HL-60 (cell line): ENCODE measurements at regions not wholly inside any gene's neighbourhood (a gene's known extent, or its start where the extent isn't known, plus 50 kb on each side); places are given as distances from the start of the nearest gene placed in this dataset.

Experiments used
- DNase-seq, 2 experiments: peaks; one replicate each; pipeline ENCODE4 v3.0.0-alpha.2; 2010 to 2020; ENCODE audit warnings: low read depth in 1 of 2, low spot score in 1 of 2
- H3K27ac ChIP-seq: fragments of 250-450 bp; sonication (Bioruptor Pico); replicated peaks from 2 replicates; pipeline ENCODE4 v1.5.1; 2020; ENCODE audit warnings: mild to moderate bottlenecking, moderate library complexity
- H3K27me3 ChIP-seq: fragments of 250-450 bp; sonication (Bioruptor Pico); 2 replicates; pipeline ENCODE4 v1.5.1; 2021; ENCODE audit warnings: mild to moderate bottlenecking, moderate library complexity; ENCODE audit not compliant: insufficient read depth, poor library complexity, severe bottlenecking
- H3K4me3 ChIP-seq: replicated peaks from 2 replicates; pipeline ENCODE4 v1.5.1; 2011; ENCODE audit warnings: mild to moderate bottlenecking, control low read depth, low read length; ENCODE audit not compliant: insufficient read depth
- GABPA ChIP-seq: IDR thresholded peaks from 2 replicates; pipeline ENCODE4 v1.6.1; 2012; ENCODE audit warnings: low read depth
- POLR2AphosphoS5 ChIP-seq: IDR thresholded peaks from 2 replicates; pipeline ENCODE4 v1.6.1; 2012; ENCODE audit warnings: low read depth
- SPI1 ChIP-seq: IDR thresholded peaks from 2 replicates; pipeline ENCODE4 v1.6.1; 2012; ENCODE audit warnings: low read depth, mild to moderate bottlenecking, borderline replicate concordance
- TF ChIP-seq, protein P1 (sequence below): IDR thresholded peaks from one replicate; pipeline ENCODE4 v1.5.1; 2011; ENCODE audit warnings: low read length, control low read depth, inconsistent platforms; ENCODE audit not compliant: insufficient read depth
- TF ChIP-seq, protein P2 (sequence below): IDR thresholded peaks from 2 replicates; pipeline ENCODE4 v1.6.1; 2012; ENCODE audit warnings: low read depth; ENCODE audit not compliant: insufficient replicate concordance

DNA sequence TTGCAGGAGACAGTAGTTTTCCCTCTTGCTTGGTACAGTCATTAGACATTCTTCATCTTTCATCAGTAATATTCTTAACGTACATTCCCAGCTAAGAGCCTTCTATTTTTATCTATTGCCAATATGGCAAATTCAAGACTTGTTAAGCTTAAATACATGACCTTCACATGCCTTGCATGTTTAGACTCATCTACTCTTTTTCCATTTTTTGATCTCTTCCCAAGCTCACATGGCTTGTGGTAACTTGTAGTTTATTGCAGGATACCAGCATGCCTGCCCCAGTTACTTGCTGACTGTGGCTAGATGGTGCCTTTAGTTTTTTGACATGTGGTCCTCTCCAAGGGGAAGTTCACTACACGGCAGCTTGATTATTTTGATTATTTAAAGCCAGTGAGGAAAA lies 729.0 kb downstream of the SLC6A15 start:
- H3K27ac ChIP-seq, result no peak overlapping the region
- TF ChIP-seq SPI1, result no peak
- TF ChIP-seq, protein P1, sequence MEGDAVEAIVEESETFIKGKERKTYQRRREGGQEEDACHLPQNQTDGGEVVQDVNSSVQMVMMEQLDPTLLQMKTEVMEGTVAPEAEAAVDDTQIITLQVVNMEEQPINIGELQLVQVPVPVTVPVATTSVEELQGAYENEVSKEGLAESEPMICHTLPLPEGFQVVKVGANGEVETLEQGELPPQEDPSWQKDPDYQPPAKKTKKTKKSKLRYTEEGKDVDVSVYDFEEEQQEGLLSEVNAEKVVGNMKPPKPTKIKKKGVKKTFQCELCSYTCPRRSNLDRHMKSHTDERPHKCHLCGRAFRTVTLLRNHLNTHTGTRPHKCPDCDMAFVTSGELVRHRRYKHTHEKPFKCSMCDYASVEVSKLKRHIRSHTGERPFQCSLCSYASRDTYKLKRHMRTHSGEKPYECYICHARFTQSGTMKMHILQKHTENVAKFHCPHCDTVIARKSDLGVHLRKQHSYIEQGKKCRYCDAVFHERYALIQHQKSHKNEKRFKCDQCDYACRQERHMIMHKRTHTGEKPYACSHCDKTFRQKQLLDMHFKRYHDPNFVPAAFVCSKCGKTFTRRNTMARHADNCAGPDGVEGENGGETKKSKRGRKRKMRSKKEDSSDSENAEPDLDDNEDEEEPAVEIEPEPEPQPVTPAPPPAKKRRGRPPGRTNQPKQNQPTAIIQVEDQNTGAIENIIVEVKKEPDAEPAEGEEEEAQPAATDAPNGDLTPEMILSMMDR, result no peak
- TF ChIP-seq POLR2AphosphoS5, result no peak
- TF ChIP-seq, protein P2, sequence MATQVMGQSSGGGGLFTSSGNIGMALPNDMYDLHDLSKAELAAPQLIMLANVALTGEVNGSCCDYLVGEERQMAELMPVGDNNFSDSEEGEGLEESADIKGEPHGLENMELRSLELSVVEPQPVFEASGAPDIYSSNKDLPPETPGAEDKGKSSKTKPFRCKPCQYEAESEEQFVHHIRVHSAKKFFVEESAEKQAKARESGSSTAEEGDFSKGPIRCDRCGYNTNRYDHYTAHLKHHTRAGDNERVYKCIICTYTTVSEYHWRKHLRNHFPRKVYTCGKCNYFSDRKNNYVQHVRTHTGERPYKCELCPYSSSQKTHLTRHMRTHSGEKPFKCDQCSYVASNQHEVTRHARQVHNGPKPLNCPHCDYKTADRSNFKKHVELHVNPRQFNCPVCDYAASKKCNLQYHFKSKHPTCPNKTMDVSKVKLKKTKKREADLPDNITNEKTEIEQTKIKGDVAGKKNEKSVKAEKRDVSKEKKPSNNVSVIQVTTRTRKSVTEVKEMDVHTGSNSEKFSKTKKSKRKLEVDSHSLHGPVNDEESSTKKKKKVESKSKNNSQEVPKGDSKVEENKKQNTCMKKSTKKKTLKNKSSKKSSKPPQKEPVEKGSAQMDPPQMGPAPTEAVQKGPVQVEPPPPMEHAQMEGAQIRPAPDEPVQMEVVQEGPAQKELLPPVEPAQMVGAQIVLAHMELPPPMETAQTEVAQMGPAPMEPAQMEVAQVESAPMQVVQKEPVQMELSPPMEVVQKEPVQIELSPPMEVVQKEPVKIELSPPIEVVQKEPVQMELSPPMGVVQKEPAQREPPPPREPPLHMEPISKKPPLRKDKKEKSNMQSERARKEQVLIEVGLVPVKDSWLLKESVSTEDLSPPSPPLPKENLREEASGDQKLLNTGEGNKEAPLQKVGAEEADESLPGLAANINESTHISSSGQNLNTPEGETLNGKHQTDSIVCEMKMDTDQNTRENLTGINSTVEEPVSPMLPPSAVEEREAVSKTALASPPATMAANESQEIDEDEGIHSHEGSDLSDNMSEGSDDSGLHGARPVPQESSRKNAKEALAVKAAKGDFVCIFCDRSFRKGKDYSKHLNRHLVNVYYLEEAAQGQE, result no peak
- no peak for DNase-seq

DNA sequence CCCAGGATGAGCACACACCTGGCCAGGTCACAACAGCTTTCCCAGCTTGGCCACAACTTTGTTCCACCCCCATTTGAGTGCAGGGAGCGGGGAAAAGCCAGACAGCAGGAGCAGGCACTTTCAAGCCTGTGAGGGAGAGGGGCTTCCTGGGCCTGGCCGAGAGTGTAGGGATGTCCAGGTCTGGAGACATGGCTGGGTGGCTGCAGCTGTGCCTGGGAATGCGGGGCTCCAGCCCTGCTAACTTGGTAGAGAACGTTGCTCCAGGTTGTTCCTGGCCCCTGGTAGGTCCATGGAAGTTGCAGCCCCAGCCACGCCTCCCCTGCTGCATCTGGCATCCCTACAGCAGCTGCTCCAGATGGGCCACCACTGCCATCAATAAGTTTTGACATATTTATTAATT lies 738.5 kb downstream of the SLC6A15 start:
- H3K4me3 ChIP-seq, result no peak overlapping the region
- TF ChIP-seq, protein P1, result no peak
- TF ChIP-seq GABPA (no peak), SPI1 (no peak), POLR2AphosphoS5 (no peak)
- TF ChIP-seq, protein P2, result no peak
- no peaks in the 10 kb centered on the region for H3K27me3 ChIP-seq
- no peak for DNase-seq
- no peak overlapping the region for H3K27ac ChIP-seq

More for the DNA sequence above, 729.0 kb downstream of the SLC6A15 start:
- Histone ChIP-seq H3K4me3 (no peak overlapping the region), H3K27me3 (no peaks in the 10 kb centered on the region)

DNA sequence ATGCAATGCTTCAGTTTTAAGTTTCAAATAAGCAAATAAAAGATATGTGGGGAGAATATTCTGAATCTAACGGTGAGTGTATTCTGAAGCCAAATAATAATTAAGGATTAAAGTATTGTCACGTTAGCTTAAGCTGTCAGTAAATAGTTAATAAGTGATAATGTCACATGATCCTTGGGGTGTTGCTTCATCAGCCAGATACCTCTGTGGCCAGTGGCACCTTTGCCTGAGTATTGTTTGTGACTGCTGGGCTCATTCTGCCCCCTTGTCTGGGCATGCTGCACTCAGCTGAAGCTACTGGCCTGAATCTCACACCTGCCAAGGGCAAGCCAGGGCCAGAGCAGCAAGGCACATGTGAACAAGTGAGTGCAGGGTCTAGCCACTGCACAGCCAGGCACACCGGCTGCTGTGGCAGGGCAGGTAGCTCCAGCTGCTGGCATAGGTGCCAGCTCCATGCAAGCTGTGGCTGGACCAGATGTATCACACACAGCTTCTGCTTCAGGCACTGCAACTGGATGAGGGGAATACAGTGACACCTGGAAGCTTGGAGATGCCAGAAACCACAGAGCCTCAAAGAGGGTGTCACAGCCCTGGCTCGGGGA lies 739.7 kb downstream of the SLC6A15 start:
- H3K4me3 ChIP-seq, result no peak overlapping the region

More for the DNA sequence above, 739.7 kb downstream of the SLC6A15 start:
- H3K27ac ChIP-seq, result no peak overlapping the region
- no peak for DNase-seq
- no peaks in the 10 kb centered on the region for H3K27me3 ChIP-seq
- TF ChIP-seq POLR2AphosphoS5 (no peak), SPI1 (no peak), GABPA (no peak)
- TF ChIP-seq, protein P1, result no peak
- TF ChIP-seq, protein P2, result no peak
